HK-2 (cell line): ENCODE measurements at regions not wholly inside any gene's neighbourhood (a gene's known extent, or its start where the extent isn't known, plus 50 kb on each side); places are given as distances from the start of the nearest gene placed in this dataset.

Experiments used
- DNase-seq: peaks from one replicate; pipeline ENCODE4 v3.0.0-alpha.2; 2018; ENCODE audit not compliant: unreplicated experiment

GRCh38 chr1:71264039-71264438 is 183.2 kb upstream of the ZRANB2 start:
- DNase-seq: no peak

- no peak for DNase-seq
Measured at GRCh38 chr1:71262970-71263369, 182.1 kb upstream of the ZRANB2 start.

GRCh38 chr1:71252900-71253299 is 172.1 kb upstream of the ZRANB2 start:
- no peak for DNase-seq

GRCh38 chr1:71245246-71245645 is 164.4 kb upstream of the ZRANB2 start:
- no peak for DNase-seq

GRCh38 chr1:71242239-71242638 is 161.4 kb upstream of the ZRANB2 start:
- DNase-seq: no peak

- no peak for DNase-seq
Measured at GRCh38 chr1:71240656-71241055, 159.8 kb upstream of the ZRANB2 start.

- no peak for DNase-seq
Measured at GRCh38 chr1:71236503-71236902, 155.7 kb upstream of the ZRANB2 start.

- no peak for DNase-seq
Measured at GRCh38 chr1:71233645-71234044, 152.8 kb upstream of the ZRANB2 start.

GRCh38 chr1:71232786-71233185 is 152.0 kb upstream of the ZRANB2 start:
- no peak for DNase-seq

GRCh38 chr1:71232166-71232763 is 151.4 kb upstream of the ZRANB2 start:
- no peak for DNase-seq

- DNase-seq: no peak
Measured at GRCh38 chr1:71231751-71232150, 150.9 kb upstream of the ZRANB2 start.

GRCh38 chr1:71228742-71229365 is 148.0 kb upstream of the ZRANB2 start:
- DNase-seq: no peak

GRCh38 chr1:71228241-71228640 is 147.4 kb upstream of the ZRANB2 start:
- no peak for DNase-seq

GRCh38 chr1:71224741-71225377 is 144.0 kb upstream of the ZRANB2 start:
- no peak for DNase-seq

- DNase-seq: no peak
Measured at GRCh38 chr1:71223641-71224340, 143.0 kb upstream of the ZRANB2 start.

- DNase-seq: peak; percentile 2
Measured at GRCh38 chr1:71222668-71223067, 141.8 kb upstream of the ZRANB2 start.

- DNase-seq: no peak
Measured at GRCh38 chr1:71210718-71211117, 129.9 kb upstream of the ZRANB2 start.

GRCh38 chr1:71203241-71203640 is 122.4 kb upstream of the ZRANB2 start:
- no peak for DNase-seq

- DNase-seq: no peak
Measured at GRCh38 chr1:71200503-71200902, 119.7 kb upstream of the ZRANB2 start.

- no peak for DNase-seq
Measured at GRCh38 chr1:71196685-71197084, 115.8 kb upstream of the ZRANB2 start.

GRCh38 chr1:71193153-71193552 is 112.3 kb upstream of the ZRANB2 start:
- DNase-seq: no peak

- DNase-seq: no peak
Measured at GRCh38 chr1:71191520-71191919, 110.7 kb upstream of the ZRANB2 start.

GRCh38 chr1:71190843-71191242 is 110.0 kb upstream of the ZRANB2 start:
- no peak for DNase-seq
